Caki2 (cell line): ENCODE measurements at regions not wholly inside any gene's neighbourhood (a gene's known extent, or its start where the extent isn't known, plus 50 kb on each side); places are given as distances from the start of the nearest gene placed in this dataset.
A peak's percentile ranks its signal among the peaks of the same experiment; 100 is the strongest.

Experiments used
- DNase-seq: peaks from one replicate; pipeline ENCODE4 v3.0.0-alpha.2; 2015; ENCODE audit warnings: low read depth
- in situ Hi-C: cut with HindIII; loops from 2 replicates; pipeline ENCODE4 v1.10.0; 2016; ENCODE audit warnings: low sequenced_read_pairs, low pct_unique_long_range_greater_than_20kb, mixed read lengths

DNA sequence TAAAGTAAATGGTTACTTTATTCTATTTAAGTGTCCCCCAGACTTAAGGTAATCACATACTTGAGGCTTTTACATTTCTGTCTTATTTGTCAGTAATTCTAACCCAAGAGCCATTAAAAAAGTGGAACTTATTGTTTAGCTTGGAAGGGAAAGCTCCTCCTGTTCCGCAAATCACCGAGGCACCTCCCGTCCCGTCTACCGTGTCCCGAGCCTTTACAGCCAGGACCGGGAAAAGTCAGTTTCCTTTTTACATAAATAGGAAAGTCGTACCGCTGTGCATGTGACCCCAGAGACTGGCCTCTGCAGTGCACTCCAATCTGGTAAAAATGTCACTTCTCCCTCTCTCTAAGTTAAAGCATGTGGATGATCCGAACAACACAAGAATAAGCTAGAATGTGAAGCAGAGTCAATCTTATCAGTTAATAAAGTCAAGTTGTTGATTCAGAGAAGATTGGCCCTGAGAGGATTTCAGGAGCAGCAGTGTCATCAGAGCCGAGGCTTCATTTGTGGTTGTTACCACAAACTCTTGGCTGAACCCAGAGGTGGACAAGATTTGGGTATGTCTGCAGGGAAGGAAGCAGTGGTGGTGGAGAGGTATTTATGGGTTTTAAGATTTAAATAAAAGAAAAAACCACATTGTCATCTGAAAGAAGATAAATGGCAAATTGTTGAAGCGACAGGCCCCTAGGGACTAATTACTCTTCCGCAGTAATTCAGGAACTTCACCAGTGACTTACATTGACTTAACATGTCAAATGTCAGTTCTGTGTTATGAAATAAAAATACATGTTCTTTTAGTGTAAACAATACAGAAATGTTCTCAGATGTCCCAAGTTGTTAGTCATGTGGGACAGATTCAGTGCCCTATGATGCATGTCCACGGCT lies 316.6 kb upstream of the ZNF32 start:
- DNase-seq: peak; percentile 58

DNA sequence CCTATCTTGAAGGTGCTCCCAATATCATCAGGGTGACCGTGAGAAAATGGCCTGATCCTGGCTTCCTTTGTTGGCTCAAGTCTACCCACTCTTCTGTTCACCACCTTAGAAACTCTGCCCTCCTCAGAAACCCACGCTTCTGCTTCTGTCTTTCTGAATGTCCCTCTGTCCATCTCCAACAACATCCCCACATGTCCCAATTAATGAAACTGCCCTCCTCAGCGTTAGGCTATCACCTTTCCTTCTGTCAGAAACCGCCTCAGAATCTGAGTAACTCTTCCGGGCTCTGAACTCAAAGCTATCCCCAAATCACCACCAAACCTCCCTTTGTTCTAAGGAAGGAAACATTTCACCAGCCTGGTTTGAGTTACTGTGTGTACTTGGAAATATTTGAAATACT lies 315.8 kb upstream of the ZNF32 start:
- no peak for DNase-seq
- in situ Hi-C loops: no loop called here

More for the DNA sequence above, 316.6 kb upstream of the ZNF32 start:
- in situ Hi-C loops: no loop called here

DNA sequence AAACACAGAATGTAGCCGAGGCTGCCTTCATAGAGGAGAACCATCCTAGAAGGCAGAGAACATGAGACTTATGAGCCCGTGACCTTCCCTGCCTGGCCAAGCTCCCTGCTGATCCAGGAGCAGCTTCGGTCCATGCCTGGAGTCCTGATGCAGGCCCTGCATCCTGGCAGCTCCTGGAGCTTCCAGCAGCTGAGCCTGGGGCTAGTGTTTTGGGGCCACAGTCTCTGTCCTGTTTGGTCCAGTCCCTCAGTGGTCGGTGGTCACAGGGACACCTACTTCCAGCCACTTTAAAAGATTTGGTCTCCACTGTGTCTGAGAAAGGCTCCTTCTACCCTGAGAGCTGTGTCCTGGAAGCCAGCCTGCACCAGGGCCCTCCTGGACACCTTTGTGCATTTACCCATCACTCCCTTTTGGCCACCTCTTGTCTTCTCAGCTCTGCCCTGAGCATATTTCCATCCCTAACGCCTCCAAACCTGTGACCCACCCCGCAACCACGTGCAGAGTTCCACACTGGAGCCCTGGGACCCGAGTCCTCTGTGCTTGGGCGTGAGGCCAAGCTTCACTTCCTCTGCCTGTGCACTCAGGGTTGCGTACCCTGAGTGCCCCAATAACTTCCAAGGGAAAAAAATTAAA lies 315.2 kb upstream of the ZNF32 start:
- no peak for DNase-seq
- in situ Hi-C loops: no loop called here

DNA sequence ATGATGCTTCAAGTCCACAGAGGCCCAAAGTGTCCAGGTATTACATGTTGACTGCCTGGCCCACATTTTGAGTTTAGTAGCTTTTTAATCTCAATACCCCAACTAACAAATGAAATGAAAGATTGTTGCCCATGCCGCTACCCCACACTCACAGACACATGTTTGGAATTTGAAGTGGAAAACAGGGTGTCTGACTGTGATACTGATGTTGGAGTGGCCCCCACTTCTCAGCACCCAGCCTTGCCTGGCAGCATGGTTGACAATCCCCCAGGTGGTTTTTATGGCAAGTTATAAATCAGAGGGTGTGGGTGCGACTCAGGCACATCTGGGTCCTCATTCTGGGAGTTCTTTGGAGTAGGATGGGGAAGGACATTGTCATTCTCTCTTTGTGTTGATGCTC lies 314.7 kb upstream of the ZNF32 start:
- in situ Hi-C loops: no loop called here

DNA sequence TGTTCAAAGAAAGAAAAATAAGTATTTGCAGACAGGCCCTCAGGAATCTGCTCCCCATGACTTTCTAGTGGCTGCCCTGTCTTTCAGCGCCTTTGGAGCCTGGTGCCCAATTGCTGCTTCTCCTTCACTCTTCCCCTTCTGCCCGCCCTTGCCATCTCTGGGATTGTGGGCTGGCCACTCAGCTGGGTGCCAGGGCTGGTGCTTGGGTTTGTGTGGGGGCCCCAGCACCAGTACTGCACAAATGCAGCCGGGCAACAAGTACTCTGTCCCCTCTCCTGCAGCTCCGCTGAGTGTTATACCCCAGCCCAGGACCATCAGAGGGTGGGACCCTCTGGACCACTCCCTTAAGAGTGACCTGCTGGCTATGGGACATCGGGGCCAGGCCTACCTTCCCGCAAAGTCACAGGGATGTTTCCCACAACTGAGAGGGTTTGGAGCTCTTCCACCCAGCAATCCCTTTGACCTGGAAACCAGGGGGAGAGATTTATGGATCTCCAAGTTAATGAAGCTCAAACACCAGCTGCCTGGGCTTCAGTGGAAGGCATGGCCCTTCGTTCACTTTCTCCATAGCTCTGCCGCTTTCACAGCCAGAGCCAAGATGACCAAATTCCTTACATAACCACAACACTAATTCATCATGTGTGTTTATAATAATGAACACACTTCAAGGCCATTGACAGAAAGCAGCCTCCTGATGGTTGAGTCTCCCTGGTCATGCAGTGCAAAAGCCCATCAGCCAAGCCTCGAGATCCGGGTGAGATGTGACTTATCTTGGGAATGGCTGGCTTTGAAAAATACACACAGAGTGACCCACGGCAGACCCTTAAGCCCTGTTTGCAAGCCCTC lies 313.9 kb upstream of the ZNF32 start:
- DNase-seq: peak; percentile 71

More for the DNA sequence above, 314.7 kb upstream of the ZNF32 start:
- DNase-seq: no peak

DNA sequence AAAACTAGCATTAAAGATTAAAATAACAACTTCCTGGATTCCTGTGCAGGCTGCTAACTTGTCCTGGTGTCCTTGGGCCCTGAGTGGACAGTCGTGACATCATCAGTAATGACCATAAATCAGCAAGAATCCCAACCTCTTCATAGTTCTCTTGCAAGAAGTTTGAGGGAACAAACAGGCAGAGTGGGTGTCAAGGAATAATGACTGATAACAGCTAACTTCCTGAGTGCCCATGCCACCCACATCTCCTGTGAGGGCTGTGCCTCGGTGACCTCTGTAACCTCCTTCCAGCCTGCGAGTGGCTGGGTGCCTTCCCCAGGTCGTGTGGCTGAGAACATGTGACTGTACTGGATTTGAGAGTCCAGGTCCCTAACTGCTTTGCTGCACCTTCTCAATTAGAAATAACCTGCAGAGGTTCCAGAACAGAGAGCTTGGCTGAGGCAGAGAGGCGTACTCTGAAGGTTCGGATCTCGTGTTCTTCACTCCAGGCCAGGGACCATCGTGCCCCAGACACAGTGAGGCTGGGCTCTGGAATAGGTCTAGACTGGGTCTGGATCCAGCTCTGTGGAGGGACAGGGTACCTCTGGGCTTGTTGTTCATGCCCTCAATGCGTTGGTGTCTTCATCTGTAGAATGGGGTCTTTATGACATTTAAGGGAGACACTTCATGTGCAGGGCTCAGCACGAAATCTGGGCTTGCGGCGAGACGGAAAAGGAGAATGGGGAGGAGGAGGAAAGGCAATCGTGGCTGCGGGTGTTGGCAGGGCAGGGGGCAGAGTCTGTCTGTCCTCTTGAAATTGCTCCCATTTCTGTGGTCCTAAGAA lies 313.1 kb upstream of the ZNF32 start:
- in situ Hi-C loops: no loop called here
- DNase-seq: peak; percentile 40

More for the DNA sequence above, 313.9 kb upstream of the ZNF32 start:
- in situ Hi-C loops: no loop called here

DNA sequence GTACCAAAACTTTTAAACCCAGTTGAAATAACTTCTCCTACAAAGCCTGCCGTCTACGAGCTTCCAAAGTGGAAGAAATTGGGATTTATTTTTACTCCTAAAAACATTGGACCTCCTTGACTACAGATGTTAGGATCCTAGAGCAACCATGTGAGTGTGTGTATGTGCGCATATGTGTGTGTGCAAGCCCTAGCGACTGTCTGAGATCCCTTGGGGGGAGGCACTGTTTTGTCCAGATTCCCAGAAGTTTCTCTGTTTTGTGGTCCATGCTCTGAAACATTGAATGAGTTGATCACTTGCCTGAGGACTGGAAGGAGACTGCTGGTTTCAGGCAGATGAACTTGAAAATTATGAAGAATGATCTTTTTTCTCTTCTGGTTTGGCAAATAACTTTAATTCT lies 312.3 kb upstream of the ZNF32 start:
- DNase-seq: no peak
- in situ Hi-C loops: no loop called here

DNA sequence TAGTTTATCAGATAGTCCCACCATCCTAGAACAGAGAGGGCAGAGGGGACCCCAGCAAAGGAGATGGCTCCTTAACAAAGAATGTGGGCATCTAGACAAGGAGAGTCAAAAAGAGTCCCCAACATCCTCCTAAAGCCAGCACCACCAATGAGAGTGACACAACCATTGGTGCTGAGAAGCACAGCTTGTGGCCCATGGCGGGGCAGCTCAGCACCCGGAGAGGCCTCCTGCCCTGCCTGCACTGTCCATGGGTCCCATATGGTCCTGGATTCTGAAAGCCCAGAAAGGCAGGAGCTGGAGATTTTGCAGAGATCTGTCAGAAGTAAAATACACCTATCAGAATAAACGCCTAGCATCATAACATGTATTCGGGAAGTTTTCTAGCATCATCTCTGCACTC lies 311.8 kb upstream of the ZNF32 start:
- no peak for DNase-seq
- in situ Hi-C loops: no loop called here

DNA sequence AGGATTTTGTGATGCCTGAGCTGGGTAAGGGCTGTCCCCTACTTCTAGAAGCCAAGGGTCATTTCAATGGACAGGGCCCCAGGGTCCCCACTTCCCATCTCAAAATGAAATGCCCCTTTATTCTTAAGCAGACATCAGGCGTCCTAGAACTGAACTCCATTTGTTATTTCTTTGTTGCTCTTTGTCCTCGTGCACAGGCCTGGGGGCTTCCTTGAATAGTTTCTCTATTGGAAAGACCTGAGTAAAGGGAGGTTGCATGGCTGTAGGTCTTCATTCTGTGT lies 311.4 kb upstream of the ZNF32 start:
- no peak for DNase-seq
- in situ Hi-C loops: no loop called here

DNA sequence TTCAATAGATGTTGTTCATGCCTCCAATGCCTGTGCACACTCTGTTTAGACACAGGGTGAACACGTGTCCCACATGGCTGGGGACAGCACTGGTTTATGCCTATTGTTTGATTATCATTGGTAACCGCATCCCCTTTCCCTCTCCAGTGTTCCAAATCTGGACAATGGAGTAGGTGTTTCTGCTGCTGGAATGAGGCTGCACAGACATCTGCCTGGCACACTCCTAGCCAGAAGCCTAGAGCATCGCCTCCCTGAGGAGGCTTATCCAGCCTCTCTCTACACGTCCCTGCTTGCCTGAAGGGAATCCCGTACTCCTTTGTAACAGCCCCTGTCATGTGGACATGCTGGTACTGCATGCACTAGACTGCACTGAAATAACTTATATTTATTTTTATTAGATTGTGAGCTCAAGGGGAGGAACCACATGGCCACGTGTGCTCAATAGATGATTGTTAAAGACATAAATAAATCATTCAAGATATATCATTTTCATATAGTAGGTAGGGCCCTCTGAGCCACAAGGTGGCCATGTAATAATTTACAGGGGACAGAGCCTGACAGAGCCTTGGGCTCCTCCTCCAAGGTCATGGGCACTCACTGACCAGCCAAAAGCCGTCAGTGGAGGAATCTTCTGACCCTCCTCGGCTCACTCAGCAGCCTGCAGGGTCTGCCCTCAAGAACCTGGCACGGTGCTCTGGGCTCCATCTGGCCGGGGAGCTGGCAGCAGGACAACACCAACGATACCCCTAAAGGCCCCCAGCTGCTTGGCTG lies 310.9 kb upstream of the ZNF32 start:
- in situ Hi-C loops: no loop called here

DNA sequence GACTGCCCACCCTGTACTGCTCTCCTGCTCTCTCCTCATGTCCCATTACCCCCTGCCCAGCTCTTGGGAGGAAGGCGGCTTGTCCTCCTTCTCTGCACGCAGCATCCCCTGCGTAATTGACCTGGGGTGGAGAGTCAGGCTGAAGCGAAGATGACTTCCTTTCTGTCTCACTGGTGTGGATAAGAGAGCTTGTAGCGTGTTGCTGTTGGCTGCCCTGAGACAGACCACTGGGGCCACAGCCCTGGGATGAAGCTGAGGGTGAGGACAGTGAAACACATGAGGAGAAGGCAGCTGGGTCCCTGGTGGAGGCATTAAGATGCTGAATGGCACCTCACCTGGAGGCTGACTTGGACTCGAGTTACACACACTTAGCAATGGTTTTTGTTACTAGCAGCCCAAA lies 310.3 kb upstream of the ZNF32 start:
- DNase-seq: no peak
- in situ Hi-C loops: no loop called here

More for the DNA sequence above, 310.9 kb upstream of the ZNF32 start:
- no peak for DNase-seq

DNA sequence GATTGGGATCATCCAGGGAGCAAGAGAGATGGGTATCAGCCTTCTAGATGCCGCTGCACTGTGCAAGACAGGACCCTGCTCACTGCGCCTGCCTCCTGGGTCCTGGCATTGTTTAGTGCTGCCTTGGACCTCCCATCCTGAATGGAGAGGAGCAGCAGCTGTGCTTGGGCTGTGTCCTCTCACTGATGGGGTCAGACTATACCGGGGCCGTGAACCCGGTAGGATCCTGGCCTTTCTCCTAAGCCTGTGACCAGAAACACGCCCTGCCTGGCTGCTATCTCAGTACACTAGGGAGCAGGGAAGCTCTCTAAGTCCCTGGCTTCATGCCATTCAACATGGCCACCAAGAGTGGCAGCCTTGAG lies 309.4 kb upstream of the ZNF32 start:
- in situ Hi-C loops: no loop called here
- DNase-seq: no peak

DNA sequence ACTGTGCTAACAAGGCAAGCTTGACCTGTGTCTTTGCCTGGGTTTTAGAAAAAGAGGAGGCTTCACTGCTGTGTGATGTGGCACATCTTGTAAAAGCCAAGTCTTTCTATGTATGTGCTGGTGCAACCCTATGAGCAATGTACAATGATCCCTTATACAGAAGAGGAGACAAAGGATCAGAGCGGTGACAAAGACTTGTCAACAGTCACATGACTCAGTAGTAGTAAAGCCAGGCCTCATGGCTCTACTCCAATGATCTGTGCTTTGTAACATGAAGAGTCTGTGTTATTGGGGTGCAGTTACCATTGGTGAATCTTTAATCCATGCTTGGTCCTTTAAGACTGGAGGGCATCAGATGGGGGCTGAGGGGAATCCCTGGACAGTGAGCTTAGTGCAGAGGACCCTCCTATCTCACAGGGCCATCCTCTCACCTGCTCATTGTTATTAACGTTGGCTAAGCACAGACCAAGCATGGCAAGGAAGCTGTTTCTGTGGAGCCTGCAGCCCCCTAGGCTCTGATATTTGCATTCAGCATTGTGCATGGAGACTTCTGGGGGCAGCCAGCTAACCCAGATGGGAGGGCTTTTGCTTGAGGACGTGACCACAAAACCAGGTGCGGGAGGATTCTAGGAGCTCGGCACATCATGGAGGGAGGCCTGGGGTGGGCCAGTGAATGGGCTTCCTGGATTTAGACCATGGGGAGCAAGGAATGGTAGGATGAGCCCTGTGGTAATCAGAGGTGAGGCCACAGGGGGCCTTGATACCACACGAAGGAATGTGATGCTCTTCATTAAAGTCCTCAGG lies 308.8 kb upstream of the ZNF32 start:
- DNase-seq: no peak
- in situ Hi-C loops: no loop called here

DNA sequence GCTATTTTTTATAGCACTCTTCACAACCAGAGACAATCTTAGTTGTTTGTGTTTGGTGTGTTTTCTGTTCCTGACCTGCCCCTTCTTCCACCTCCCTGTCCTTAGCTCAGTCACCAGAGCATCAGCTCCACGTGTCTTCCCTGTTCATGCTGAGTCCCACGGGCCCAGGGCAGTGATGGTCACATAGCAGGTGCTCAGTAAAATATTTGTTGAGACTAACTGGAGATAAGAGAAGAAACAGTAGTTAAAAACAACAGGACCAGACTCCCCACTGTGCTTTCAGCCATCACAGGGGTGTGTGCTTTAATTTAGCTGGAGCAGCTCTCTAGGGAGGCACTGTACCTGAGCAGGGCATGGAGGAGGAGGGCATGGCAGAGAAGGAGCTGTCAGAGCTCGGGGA lies 307.3 kb upstream of the ZNF32 start:
- no peak for DNase-seq
- in situ Hi-C loops: no loop called here

DNA sequence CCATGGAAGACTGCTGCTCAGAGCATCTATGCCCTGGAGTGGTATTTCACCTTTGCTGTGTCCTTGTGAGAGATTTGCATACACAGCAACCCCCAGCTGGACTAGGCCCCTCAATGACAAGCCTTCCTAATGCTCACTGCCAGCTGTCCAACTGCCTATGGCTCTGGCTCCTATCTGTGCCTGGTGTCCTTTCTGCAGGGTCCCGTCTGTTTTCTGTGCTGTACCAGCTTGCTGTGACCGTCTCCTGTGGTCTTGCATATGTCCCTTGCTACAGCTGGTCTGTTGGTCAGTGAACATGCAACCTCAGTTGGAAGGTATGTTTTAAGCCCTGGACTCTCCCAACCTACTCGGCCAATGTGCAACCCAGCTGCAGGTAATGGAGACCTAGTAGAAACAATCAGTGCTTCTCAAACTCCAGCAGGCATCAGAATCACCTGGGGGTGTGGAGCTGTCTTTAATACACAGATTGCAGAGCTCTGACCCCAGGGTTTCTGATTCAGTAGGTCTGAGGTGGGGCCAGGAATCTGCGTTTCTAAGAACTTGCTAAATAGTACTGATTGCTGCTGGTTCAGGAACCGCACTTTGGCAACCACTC lies 306.4 kb upstream of the ZNF32 start:
- in situ Hi-C loops: no loop called here
- no peak for DNase-seq

DNA sequence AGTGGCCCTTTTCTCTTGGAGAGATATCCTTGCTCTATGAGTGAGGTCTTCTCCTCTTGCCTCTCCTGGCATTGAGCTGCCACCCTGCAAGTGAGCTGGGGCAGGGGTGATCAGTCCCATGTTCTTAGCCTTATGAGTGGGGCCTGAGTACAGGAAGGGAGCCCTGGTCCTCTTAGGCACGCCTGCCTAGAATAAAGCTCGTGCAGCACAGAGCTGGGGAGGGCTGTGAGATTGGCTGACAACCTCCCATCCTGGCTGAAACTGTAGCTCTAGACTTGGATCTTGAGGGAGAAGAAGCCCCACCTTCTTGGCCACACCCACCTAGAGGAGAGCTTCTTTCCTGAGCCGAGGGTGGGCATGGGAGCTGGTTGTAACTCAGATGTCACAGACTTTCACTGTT lies 305.0 kb upstream of the ZNF32 start:
- no peak for DNase-seq
- in situ Hi-C loops: no loop called here

DNA sequence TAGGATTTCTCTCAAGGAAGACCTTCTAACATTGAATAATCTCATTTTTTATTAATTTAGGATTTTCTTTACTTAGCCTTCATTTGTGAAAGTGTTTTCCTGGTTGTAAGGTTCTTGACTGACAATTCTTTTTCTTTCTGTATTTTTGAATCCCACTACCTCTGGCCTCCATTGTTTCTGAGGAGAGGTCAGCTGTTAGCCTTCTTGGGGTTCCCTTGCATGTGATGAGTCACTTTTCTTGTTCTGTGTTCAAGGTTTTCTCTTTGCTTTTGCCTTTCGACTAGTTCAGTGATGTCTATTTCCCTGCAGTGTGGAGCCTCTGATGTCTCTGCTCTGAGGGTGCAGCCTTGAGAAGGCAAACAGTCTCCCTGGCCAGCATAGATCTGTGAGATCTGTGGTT lies 304.1 kb upstream of the ZNF32 start:
- in situ Hi-C loops: no loop called here
- no peak for DNase-seq
